Mucosa of descending colon (tissue), 3 donors: ENCODE measurements at regions not wholly inside any gene's neighbourhood (a gene's known extent, or its start where the extent isn't known, plus 50 kb on each side); places are given as distances from the start of the nearest gene placed in this dataset.

Source experiments
- ATAC-seq: fragments of 200-7000 bp; cut with Tn5 transposase; one replicate; pipeline ENCODE4 v1.9.1; 2020; ENCODE audit warnings: mild to moderate bottlenecking, moderate library complexity
- DNase-seq, 3 donors: peaks; one replicate each; pipeline ENCODE4 v3.0.0-alpha.2; 2020
- H3K36me3 ChIP-seq: fragments of 200-600 bp; one replicate; pipeline ENCODE4 v1.8.0; 2021; ENCODE audit warnings: low read depth, mild to moderate bottlenecking
- H3K4me1 ChIP-seq: fragments of 200-600 bp; one replicate; pipeline ENCODE4 v1.8.0; 2021; ENCODE audit warnings: low read depth, mild to moderate bottlenecking
- H3K4me3 ChIP-seq: fragments of 200-600 bp; one replicate; pipeline ENCODE4 v1.8.0; 2021; ENCODE audit warnings: mild to moderate bottlenecking
- H3K9me3 ChIP-seq: fragments of 200-600 bp; one replicate; pipeline ENCODE4 v1.8.0; 2021; ENCODE audit warnings: mild to moderate bottlenecking
- CTCF ChIP-seq: fragments of 200-600 bp; IDR thresholded peaks from one replicate; pipeline ENCODE4 v1.8.0; 2022; ENCODE audit warnings: antibody characterized with exemption, mild to moderate bottlenecking
- intact Hi-C, 2 donors: fragments of 100-400 bp; cut with DNase I in 1 of 2; cut with micrococcal nuclease in 1 of 2; formaldehyde crosslinking; loops; one replicate each; pipeline versions ENCODE4 v1.11.0 to v1.11.1; 2022; cut with DNase I, micrococcal nuclease
- donor health status: DM: no; HTN: no; CAD: no; lungs with moderate emphysema.
- donor health status: DM: no; HTN: no; CAD: no.
- donor health status: DM: no; HTN: yes; CAD: no.

- Histone ChIP-seq H3K4me3 (no peak overlapping the region), H3K9me3 (no peaks in the 10 kb centered on the region), H3K4me1 (no peaks in the 10 kb centered on the region), H3K36me3 (no peaks in the 10 kb centered on the region)
- TF ChIP-seq CTCF = no peak
- no peak for DNase-seq
- intact Hi-C loops = no loop called here
- no peak for ATAC-seq
Observed at GRCh38 chr12:125208334-125208733, 143.1 kb downstream of the AACS start.

DNA sequence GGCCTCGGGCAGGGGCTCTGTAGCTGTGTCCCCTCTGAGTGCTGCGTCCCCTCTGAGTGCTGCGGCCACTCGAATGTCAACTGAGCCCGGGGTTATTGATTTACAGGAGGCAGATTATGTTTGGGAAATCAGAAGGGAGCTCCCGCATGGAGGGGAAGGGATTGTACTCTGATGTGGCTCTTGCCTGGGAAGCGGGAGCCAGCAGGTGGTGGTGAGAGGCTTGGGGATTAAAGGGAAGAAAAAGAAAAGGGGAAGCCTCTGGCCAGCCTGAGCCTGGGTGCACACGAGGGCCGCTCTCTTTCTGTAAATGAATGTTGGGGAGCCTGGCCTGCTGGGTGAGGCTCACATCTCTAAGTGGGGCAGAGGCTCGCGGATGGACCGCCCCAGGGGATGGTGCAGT, 143.7 kb downstream of the AACS start:
- no peaks in the 10 kb centered on the region for H3K4me1 ChIP-seq
- ATAC-seq = no peak
- no peak for DNase-seq
- no peaks in the 10 kb centered on the region for H3K9me3 ChIP-seq
- TF ChIP-seq CTCF = no peak
- intact Hi-C loops = no loop called here
- no peak overlapping the region for H3K4me3 ChIP-seq
- no peaks in the 10 kb centered on the region for H3K36me3 ChIP-seq

DNA sequence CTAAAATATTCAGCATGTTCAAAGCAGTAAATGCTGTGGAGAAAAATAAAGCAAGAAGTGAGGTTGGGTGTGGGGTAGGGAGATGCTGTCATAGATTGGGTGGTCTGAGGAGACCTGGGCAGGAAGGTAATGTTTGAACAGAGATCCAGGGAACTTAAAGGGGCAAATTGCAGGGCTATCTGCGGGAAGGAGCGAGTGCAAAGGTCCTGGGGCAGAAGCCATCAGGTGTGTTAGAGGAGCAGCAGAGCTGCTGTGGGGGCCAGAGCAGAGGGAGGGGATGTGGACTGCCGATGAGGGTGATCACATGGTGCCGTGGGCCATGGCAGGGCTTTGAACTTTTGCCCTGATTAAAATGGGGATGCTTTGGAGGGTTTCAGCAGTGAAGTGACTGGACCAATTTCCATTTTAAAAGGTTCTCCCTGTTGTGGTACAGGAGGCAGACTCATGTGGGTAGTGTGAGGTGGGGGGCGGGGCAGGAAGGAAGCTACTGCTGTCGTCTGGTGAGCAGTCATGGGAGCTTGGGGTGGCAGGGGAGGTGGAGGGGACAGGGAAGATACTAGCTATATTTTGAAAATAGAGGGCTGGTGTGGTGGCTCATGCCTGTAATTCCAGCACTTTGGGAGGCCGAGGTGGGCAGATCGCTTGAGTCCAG, 145.0 kb downstream of the AACS start:
- no peaks in the 10 kb centered on the region for H3K9me3 ChIP-seq

DNA sequence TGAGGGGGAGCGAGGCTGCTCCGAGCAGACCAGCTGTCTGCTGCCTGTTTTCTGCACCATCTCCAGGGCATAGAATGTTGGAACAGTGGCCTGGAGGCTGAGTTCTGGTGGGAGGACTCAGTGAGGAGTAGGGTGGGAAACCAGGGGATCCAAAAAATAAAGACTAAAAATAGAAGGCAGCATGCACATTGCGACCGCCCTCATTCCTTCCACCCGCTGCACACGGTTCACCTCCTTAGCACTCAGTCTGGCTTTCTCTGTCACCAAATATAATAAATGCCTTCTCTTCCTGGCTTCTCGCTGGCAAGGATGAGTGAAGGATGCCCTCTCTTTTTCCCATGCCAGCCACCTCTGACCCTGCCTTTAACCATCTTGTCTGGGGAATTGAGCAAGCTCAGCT, 146.2 kb downstream of the AACS start:
- H3K9me3 ChIP-seq = no peaks in the 10 kb centered on the region
- ATAC-seq (no peak), DNase-seq (no peak)
- intact Hi-C loops = no loop called here
- no peak for TF ChIP-seq CTCF
- no peaks in the 10 kb centered on the region for H3K36me3 ChIP-seq
- no peaks in the 10 kb centered on the region for H3K4me1 ChIP-seq
- no peak overlapping the region for H3K4me3 ChIP-seq

More for the DNA sequence above, 145.0 kb downstream of the AACS start:
- intact Hi-C loops = no loop called here
- Histone ChIP-seq H3K4me3 (no peak overlapping the region), H3K4me1 (no peaks in the 10 kb centered on the region), H3K36me3 (no peaks in the 10 kb centered on the region)
- DNase-seq (no peak), ATAC-seq (no peak)
- no peak for TF ChIP-seq CTCF

DNA sequence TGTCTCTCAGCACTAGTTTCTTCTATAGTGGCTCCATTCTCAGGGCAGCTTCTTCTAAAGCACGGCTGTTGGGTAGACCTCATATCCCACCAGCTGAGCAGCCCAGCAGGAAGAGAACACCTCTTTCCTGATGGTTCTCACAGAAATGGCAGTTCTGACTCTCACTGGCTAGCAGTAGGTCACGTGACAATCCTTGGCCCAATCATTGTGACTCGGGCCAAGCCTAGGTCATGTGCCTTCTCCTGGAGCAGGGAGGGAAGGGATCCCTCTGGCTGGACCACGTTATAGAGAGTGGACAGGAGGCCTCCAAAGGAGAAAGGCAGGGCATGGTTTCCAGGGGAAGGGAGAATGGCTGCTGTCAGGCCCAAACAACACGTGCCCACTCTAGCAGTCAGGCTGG, 149.1 kb downstream of the AACS start:
- TF ChIP-seq CTCF = no peak
- ATAC-seq (no peak), DNase-seq (no peak)
- Histone ChIP-seq H3K4me1 (no peaks in the 10 kb centered on the region), H3K9me3 (no peaks in the 10 kb centered on the region), H3K4me3 (no peak overlapping the region), H3K36me3 (no peaks in the 10 kb centered on the region)
- intact Hi-C loops = no loop called here

GRCh38 chr12:125216756-125217155, 151.5 kb downstream of the AACS start:
- Histone ChIP-seq H3K9me3 (no peaks in the 10 kb centered on the region), H3K4me3 (no peak overlapping the region), H3K36me3 (no peaks in the 10 kb centered on the region), H3K4me1 (no peaks in the 10 kb centered on the region)
- intact Hi-C loops = no loop called here
- ATAC-seq (no peak), DNase-seq (no peak)
- TF ChIP-seq CTCF = no peak
